WERI-Rb-1 (cell line): ENCODE measurements at regions not wholly inside any gene's neighbourhood (a gene's known extent, or its start where the extent isn't known, plus 50 kb on each side); places are given as distances from the start of the nearest gene placed in this dataset.
A peak's percentile ranks its signal among the peaks of the same experiment; 100 is the strongest.

Source experiments
- DNase-seq: peaks from one replicate; pipeline ENCODE4 v3.0.0-alpha.2; 2020
- H3K27ac ChIP-seq: fragments of 250-450 bp; sonication (Bioruptor Pico); 2 replicates; pipeline ENCODE4 v1.5.1; 2020; ENCODE audit warnings: mild to moderate bottlenecking, moderate library complexity
- H3K27me3 ChIP-seq: fragments of 250-450 bp; sonication (Bioruptor Pico); 2 replicates; pipeline ENCODE4 v1.5.1; 2021; ENCODE audit warnings: mild to moderate bottlenecking, low read depth, moderate library complexity; ENCODE audit not compliant: insufficient read depth, severe bottlenecking
- H3K36me3 ChIP-seq: fragments of 250-450 bp; sonication (Bioruptor Pico); 2 replicates; pipeline ENCODE4 v1.5.1; 2020; ENCODE audit warnings: mild to moderate bottlenecking, moderate library complexity
- H3K4me3 ChIP-seq: 2 replicates; pipeline ENCODE4 v1.5.1; 2011; ENCODE audit warnings: low read depth, mild to moderate bottlenecking, control low read depth, low read length
- H3K9me3 ChIP-seq: fragments of 250-450 bp; sonication (Bioruptor Pico); 2 replicates; pipeline ENCODE4 v1.5.1; 2021; ENCODE audit warnings: mild to moderate bottlenecking, moderate library complexity; ENCODE audit not compliant: severe bottlenecking
- CTCF ChIP-seq: IDR thresholded peaks from 2 replicates; pipeline ENCODE4 v1.5.1; 2011; ENCODE audit warnings: low read depth, mild to moderate bottlenecking, control low read depth, inconsistent platforms, low read length

GRCh38 chr5:159511570-159511969 lies 181.3 kb upstream of the IL12B start:
- TF ChIP-seq CTCF = no peak
- Histone ChIP-seq H3K36me3 (no peaks in the 10 kb centered on the region), H3K27me3 (peaks cover 6% of the 10 kb centered on the region), H3K9me3 (no peaks in the 10 kb centered on the region), H3K4me3 (no peak overlapping the region), H3K27ac (no peak overlapping the region)
- no peak for DNase-seq

GRCh38 chr5:159512064-159512463 lies 181.8 kb upstream of the IL12B start:
- no peaks in the 10 kb centered on the region for H3K9me3 ChIP-seq
- DNase-seq = no peak
- no peak overlapping the region for H3K27ac ChIP-seq
- no peaks in the 10 kb centered on the region for H3K36me3 ChIP-seq
- H3K4me3 ChIP-seq = no peak overlapping the region
- TF ChIP-seq CTCF = no peak
- H3K27me3 ChIP-seq = peaks cover 6% of the 10 kb centered on the region

- H3K4me3 ChIP-seq = no peak overlapping the region
- no peaks in the 10 kb centered on the region for H3K36me3 ChIP-seq
- no peak for DNase-seq
- TF ChIP-seq CTCF = no peak
- no peaks in the 10 kb centered on the region for H3K9me3 ChIP-seq
- H3K27ac ChIP-seq = no peak overlapping the region
- peaks cover 6% of the 10 kb centered on the region for H3K27me3 ChIP-seq
These were observed 184.0 kb upstream of the IL12B start for GRCh38 chr5:159514229-159514810.

- no peaks in the 10 kb centered on the region for H3K36me3 ChIP-seq
- H3K27me3 ChIP-seq = peaks cover 6% of the 10 kb centered on the region
- DNase-seq = no peak
- no peak overlapping the region for H3K4me3 ChIP-seq
- TF ChIP-seq CTCF = no peak
- no peaks in the 10 kb centered on the region for H3K9me3 ChIP-seq
- no peak overlapping the region for H3K27ac ChIP-seq
These were observed 184.9 kb upstream of the IL12B start for GRCh38 chr5:159515197-159515596.

- Histone ChIP-seq H3K27me3 (peaks cover 6% of the 10 kb centered on the region), H3K36me3 (no peaks in the 10 kb centered on the region), H3K27ac (no peak overlapping the region), H3K4me3 (no peak overlapping the region), H3K9me3 (no peaks in the 10 kb centered on the region)
- peak; percentile 87 for TF ChIP-seq CTCF
- peak; percentile 58 for DNase-seq
These were observed 185.7 kb upstream of the IL12B start for GRCh38 chr5:159515909-159516415.

- Histone ChIP-seq H3K27ac (no peak overlapping the region), H3K27me3 (peaks cover 6% of the 10 kb centered on the region), H3K4me3 (no peak overlapping the region), H3K36me3 (no peaks in the 10 kb centered on the region), H3K9me3 (no peaks in the 10 kb centered on the region)
- DNase-seq = no peak
- no peak for TF ChIP-seq CTCF
These were observed 188.1 kb upstream of the IL12B start for GRCh38 chr5:159518371-159518770.
